NCI-H1048 (cell line): ENCODE measurements at regions not wholly inside any gene's neighbourhood (a gene's known extent, or its start where the extent isn't known, plus 50 kb on each side); places are given as distances from the start of the nearest gene placed in this dataset.

Source experiments
- DNase-seq: peaks from one replicate; lab custom pipeline; 2025; lab: John Stamatoyannopoulos, UW

GRCh38 chr16:85492295-85492864 is 120.7 kb upstream of the GSE1 start:
- DNase-seq, result no peak

GRCh38 chr16:85494315-85494714 is 118.8 kb upstream of the GSE1 start:
- DNase-seq, result no peak

- no peak for DNase-seq
Measured at GRCh38 chr16:85495259-85495658, 117.9 kb upstream of the GSE1 start.

GRCh38 chr16:85495823-85496538 is 117.1 kb upstream of the GSE1 start:
- DNase-seq, result no peak

- no peak for DNase-seq
Measured at GRCh38 chr16:85497622-85498314, 115.4 kb upstream of the GSE1 start.

GRCh38 chr16:85498607-85499006 is 114.5 kb upstream of the GSE1 start:
- DNase-seq, result no peak

GRCh38 chr16:85500220-85500619 is 112.9 kb upstream of the GSE1 start:
- no peak for DNase-seq

GRCh38 chr16:85501900-85502299 is 111.2 kb upstream of the GSE1 start:
- DNase-seq, result no peak

- DNase-seq, result no peak
Measured at GRCh38 chr16:85502357-85502756, 110.8 kb upstream of the GSE1 start.

- no peak for DNase-seq
Measured at GRCh38 chr16:85503679-85504231, 109.4 kb upstream of the GSE1 start.

- DNase-seq, result no peak
Measured at GRCh38 chr16:85504242-85504641, 108.9 kb upstream of the GSE1 start.

GRCh38 chr16:85505794-85506634 is 107.1 kb upstream of the GSE1 start:
- no peak for DNase-seq

- DNase-seq, result no peak
Measured at GRCh38 chr16:85506635-85506911, 106.5 kb upstream of the GSE1 start.

GRCh38 chr16:85507342-85507741 is 105.8 kb upstream of the GSE1 start:
- no peak for DNase-seq

GRCh38 chr16:85508388-85508787 is 104.7 kb upstream of the GSE1 start:
- no peak for DNase-seq

- no peak for DNase-seq
Measured at GRCh38 chr16:85508993-85509392, 104.1 kb upstream of the GSE1 start.

GRCh38 chr16:85510041-85510659 is 103.0 kb upstream of the GSE1 start:
- no peak for DNase-seq

- no peak for DNase-seq
Measured at GRCh38 chr16:85511938-85512807, 100.9 kb upstream of the GSE1 start.

GRCh38 chr16:85512808-85513115 is 100.4 kb upstream of the GSE1 start:
- no peak for DNase-seq

- no peak for DNase-seq
Measured at GRCh38 chr16:85513180-85513579, 99.9 kb upstream of the GSE1 start.

GRCh38 chr16:85513649-85514048 is 99.5 kb upstream of the GSE1 start:
- DNase-seq, result no peak
